ENCODE measurements at regions not wholly inside any gene's neighbourhood (a gene's known extent, or its start where the extent isn't known, plus 50 kb on each side); places are given as distances from the start of the nearest gene placed in this dataset.

DNA sequence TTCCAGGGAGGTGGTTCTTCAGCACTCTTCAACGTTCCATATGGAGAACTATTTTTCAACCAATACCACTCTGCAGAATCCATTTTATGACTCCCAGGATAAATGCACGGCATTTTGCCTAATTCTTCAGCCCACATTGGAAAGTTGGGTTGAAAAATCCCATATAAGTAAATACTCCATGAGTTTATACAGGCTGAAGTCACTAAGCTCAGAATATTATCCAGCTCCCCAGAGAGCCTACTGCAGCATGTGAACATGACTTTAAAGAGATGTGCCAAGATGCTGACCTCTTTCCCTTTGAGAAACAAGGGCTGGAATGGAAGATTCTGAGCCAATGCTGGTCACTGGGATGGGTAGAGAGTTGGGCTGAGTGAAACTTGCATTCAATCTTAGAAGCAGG lies 111.9 kb upstream of the SLIT3 start (continued):
- TF ChIP-seq, protein P1, sequence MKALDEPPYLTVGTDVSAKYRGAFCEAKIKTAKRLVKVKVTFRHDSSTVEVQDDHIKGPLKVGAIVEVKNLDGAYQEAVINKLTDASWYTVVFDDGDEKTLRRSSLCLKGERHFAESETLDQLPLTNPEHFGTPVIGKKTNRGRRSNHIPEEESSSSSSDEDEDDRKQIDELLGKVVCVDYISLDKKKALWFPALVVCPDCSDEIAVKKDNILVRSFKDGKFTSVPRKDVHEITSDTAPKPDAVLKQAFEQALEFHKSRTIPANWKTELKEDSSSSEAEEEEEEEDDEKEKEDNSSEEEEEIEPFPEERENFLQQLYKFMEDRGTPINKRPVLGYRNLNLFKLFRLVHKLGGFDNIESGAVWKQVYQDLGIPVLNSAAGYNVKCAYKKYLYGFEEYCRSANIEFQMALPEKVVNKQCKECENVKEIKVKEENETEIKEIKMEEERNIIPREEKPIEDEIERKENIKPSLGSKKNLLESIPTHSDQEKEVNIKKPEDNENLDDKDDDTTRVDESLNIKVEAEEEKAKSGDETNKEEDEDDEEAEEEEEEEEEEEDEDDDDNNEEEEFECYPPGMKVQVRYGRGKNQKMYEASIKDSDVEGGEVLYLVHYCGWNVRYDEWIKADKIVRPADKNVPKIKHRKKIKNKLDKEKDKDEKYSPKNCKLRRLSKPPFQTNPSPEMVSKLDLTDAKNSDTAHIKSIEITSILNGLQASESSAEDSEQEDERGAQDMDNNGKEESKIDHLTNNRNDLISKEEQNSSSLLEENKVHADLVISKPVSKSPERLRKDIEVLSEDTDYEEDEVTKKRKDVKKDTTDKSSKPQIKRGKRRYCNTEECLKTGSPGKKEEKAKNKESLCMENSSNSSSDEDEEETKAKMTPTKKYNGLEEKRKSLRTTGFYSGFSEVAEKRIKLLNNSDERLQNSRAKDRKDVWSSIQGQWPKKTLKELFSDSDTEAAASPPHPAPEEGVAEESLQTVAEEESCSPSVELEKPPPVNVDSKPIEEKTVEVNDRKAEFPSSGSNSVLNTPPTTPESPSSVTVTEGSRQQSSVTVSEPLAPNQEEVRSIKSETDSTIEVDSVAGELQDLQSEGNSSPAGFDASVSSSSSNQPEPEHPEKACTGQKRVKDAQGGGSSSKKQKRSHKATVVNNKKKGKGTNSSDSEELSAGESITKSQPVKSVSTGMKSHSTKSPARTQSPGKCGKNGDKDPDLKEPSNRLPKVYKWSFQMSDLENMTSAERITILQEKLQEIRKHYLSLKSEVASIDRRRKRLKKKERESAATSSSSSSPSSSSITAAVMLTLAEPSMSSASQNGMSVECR (CRISPR knock-in tag; IDR thresholded peaks at IDR 0.05; ENCODE audit: borderline replicate concordance) = no peak
- TF ChIP-seq, protein P2, sequence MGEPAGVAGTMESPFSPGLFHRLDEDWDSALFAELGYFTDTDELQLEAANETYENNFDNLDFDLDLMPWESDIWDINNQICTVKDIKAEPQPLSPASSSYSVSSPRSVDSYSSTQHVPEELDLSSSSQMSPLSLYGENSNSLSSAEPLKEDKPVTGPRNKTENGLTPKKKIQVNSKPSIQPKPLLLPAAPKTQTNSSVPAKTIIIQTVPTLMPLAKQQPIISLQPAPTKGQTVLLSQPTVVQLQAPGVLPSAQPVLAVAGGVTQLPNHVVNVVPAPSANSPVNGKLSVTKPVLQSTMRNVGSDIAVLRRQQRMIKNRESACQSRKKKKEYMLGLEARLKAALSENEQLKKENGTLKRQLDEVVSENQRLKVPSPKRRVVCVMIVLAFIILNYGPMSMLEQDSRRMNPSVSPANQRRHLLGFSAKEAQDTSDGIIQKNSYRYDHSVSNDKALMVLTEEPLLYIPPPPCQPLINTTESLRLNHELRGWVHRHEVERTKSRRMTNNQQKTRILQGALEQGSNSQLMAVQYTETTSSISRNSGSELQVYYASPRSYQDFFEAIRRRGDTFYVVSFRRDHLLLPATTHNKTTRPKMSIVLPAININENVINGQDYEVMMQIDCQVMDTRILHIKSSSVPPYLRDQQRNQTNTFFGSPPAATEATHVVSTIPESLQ (CRISPR knock-in tag; IDR thresholded peaks at IDR 0.05) = no peak
- no peak for TF ChIP-seq CREM (CRISPR knock-in tag; IDR thresholded peaks at IDR 0.05)
- TF ChIP-seq, protein P3, sequence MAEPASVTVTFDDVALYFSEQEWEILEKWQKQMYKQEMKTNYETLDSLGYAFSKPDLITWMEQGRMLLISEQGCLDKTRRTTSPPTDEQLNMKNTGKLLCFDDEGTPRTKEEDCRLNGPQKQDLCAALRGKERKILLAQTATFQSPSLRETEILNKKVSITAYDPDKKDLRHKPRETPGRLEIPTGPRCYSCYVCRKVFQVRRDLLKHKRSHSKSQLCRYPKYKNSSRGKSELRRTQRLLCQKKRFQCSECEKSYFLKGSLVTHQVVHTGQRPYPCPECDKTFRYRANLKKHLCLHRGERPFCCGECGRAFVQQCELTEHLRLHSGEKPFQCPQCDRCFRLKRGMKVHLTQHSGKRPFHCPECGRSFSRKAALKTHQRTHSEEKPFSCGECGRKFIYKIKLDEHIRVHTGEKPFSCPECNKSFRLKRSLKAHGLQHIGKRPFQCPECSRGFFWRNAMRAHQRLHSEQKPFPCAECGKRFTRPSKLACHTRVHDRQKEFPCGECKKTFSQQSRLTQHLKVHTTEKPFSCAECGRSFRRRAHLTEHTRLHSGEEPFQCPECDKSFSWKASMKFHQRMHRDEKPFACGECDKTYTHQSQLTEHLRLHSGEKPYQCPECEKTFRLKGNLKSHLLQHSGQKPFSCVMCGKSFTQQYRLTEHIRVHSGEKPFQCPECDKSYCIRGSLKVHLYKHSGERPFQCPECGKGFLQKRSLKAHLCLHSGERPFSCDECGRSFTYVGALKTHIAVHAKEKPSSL (CRISPR knock-in tag; conservative IDR thresholded peaks at IDR 0.05) = no peak
- no peak for TF ChIP-seq OVOL2 (CRISPR knock-in tag; IDR thresholded peaks at IDR 0.05; ENCODE audit: borderline replicate concordance)
- TF ChIP-seq NR2C2 (CRISPR knock-in tag; IDR thresholded peaks at IDR 0.05) = no peak
- no peak for TF ChIP-seq FOXK1 (CRISPR knock-in tag; IDR thresholded peaks at IDR 0.05)
- TF ChIP-seq ZBTB21 (CRISPR knock-in tag; IDR thresholded peaks at IDR 0.05; ENCODE audit: borderline replicate concordance) = no peak

DNA sequence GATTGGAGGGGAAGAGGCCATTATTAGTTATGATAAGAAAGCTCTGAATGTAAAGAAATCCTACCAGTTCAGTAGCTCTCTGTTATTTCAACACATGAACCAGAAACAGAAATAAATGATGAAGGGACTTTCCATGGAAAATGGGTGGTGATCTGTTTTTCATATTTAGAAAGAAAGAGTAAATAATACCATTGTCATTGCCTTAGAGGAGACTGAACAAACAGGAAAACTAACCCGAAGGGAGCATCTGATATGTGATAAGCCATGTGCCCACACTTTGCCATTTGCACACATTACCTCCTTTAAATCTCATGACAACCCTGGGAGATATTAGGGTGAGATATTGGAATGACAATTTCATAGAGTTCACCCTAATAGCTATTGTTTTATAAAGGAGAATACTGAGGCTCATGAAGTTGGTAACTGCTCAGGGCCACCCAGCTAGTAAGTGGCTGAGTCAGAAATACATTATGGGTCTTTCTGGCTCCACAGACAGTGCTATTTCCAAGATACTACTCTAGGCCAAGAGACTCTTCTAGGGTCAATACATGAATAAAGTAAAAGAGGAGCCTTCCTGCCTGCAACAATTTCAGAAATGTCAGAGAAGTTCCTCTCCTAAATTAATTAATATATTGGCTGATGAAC lies 111.0 kb upstream of the SLIT3 start:
- Mint-ChIP-seq H3K36me3 (no peaks in the 10 kb centered on the region), H3K4me3 (no peak overlapping the region), H3K27ac (no peak overlapping the region), H3K4me1 (peaks cover 10% of the 10 kb centered on the region), H3K27me3 (ENCODE audit: low read depth) (no peaks in the 10 kb centered on the region), H3K9me3 (no peaks in the 10 kb centered on the region)
- no peak for DNase-seq (ENCODE audit: low spot score)
- TF ChIP-seq ZNF263 (CRISPR knock-in tag; IDR thresholded peaks at IDR 0.05; ENCODE audit: low read depth) (no peak), FOXP1 (CRISPR knock-in tag; IDR thresholded peaks at IDR 0.05; ENCODE audit: borderline replicate concordance) (no peak), MYBL2 (CRISPR knock-in tag; IDR thresholded peaks at IDR 0.05) (no peak), SOX15 (CRISPR knock-in tag; IDR thresholded peaks at IDR 0.05) (no peak), ZNF317 (CRISPR knock-in tag; IDR thresholded peaks at IDR 0.05; ENCODE audit: borderline replicate concordance, low read depth) (no peak), CREM (CRISPR knock-in tag; IDR thresholded peaks at IDR 0.05) (no peak), SMAD4 (CRISPR knock-in tag; IDR thresholded peaks at IDR 0.05) (no peak), FOXJ3 (CRISPR knock-in tag; IDR thresholded peaks at IDR 0.05; ENCODE audit: borderline replicate concordance) (no peak), OVOL2 (CRISPR knock-in tag; IDR thresholded peaks at IDR 0.05; ENCODE audit: borderline replicate concordance) (no peak), ZNF121 (CRISPR knock-in tag; IDR thresholded peaks at IDR 0.05) (no peak), ZNF423 (CRISPR knock-in tag; IDR thresholded peaks at IDR 0.05) (no peak), ZNF416 (CRISPR knock-in tag; IDR thresholded peaks at IDR 0.05) (no peak), RELA (CRISPR knock-in tag; IDR thresholded peaks at IDR 0.05; ENCODE audit: borderline replicate concordance) (no peak), NFYB (CRISPR knock-in tag; conservative IDR thresholded peaks at IDR 0.05; ENCODE audit: low read depth) (no peak)
- TF ChIP-seq, protein P4, sequence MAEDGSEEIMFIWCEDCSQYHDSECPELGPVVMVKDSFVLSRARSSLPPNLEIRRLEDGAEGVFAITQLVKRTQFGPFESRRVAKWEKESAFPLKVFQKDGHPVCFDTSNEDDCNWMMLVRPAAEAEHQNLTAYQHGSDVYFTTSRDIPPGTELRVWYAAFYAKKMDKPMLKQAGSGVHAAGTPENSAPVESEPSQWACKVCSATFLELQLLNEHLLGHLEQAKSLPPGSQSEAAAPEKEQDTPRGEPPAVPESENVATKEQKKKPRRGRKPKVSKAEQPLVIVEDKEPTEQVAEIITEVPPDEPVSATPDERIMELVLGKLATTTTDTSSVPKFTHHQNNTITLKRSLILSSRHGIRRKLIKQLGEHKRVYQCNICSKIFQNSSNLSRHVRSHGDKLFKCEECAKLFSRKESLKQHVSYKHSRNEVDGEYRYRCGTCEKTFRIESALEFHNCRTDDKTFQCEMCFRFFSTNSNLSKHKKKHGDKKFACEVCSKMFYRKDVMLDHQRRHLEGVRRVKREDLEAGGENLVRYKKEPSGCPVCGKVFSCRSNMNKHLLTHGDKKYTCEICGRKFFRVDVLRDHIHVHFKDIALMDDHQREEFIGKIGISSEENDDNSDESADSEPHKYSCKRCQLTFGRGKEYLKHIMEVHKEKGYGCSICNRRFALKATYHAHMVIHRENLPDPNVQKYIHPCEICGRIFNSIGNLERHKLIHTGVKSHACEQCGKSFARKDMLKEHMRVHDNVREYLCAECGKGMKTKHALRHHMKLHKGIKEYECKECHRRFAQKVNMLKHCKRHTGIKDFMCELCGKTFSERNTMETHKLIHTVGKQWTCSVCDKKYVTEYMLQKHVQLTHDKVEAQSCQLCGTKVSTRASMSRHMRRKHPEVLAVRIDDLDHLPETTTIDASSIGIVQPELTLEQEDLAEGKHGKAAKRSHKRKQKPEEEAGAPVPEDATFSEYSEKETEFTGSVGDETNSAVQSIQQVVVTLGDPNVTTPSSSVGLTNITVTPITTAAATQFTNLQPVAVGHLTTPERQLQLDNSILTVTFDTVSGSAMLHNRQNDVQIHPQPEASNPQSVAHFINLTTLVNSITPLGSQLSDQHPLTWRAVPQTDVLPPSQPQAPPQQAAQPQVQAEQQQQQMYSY (CRISPR knock-in tag; IDR thresholded peaks at IDR 0.05) = no peak
- TF ChIP-seq, protein P5, sequence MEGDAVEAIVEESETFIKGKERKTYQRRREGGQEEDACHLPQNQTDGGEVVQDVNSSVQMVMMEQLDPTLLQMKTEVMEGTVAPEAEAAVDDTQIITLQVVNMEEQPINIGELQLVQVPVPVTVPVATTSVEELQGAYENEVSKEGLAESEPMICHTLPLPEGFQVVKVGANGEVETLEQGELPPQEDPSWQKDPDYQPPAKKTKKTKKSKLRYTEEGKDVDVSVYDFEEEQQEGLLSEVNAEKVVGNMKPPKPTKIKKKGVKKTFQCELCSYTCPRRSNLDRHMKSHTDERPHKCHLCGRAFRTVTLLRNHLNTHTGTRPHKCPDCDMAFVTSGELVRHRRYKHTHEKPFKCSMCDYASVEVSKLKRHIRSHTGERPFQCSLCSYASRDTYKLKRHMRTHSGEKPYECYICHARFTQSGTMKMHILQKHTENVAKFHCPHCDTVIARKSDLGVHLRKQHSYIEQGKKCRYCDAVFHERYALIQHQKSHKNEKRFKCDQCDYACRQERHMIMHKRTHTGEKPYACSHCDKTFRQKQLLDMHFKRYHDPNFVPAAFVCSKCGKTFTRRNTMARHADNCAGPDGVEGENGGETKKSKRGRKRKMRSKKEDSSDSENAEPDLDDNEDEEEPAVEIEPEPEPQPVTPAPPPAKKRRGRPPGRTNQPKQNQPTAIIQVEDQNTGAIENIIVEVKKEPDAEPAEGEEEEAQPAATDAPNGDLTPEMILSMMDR (IDR thresholded peaks at IDR 0.05) = no peak
- POLR2A ChIA-PET = interaction anchor here (0.7 kb wide), 1 partner anchor 1279 kb away, joined by 3 read pairs; no protein-coding TSS in a partner anchor
- ATAC-seq = no peak
- CTCF ChIA-PET = no interaction called here

All from WTC11 (cell line).